Activated CD4-positive, alpha-beta memory T cell treated with anti-CD3 and anti-CD28 coated beads, Interleukin-2, amount 10 ng/mL, durations not matched to agents 7 days and 5 days (primary cell): ENCODE measurements at regions not wholly inside any gene's neighbourhood (a gene's known extent, or its start where the extent isn't known, plus 50 kb on each side); places are given as distances from the start of the nearest gene placed in this dataset.

ENCODE experiments used
- CTCF ChIA-PET: fragments of 350-600 bp; sonication (Branson Sonifier 250); formaldehyde crosslinking; loops from one replicate; lab custom pipeline; 2021; ENCODE audit warnings: antibody characterized with exemption, inconsistent platforms; lab: Charles Lee
- POLR2A ChIA-PET: fragments of 350-600 bp; sonication (Branson Sonifier 250); formaldehyde crosslinking; loops from one replicate; lab custom pipeline; 2021; ENCODE audit warnings: antibody characterized with exemption; lab: Charles Lee
- DNase-seq: peaks from one replicate; pipeline ENCODE4 v3.0.0-alpha.2; 2020
- H3K27ac Mint-ChIP-seq: one replicate; pipeline ENCODE4 v1.8.0; 2021; ENCODE audit warnings: mild to moderate bottlenecking, mixed read lengths
- H3K27me3 Mint-ChIP-seq: one replicate; pipeline ENCODE4 v1.8.0; 2021; ENCODE audit warnings: mixed read lengths
- H3K36me3 Mint-ChIP-seq: one replicate; pipeline ENCODE4 v1.8.0; 2021; ENCODE audit warnings: low read depth, mixed read lengths
- H3K4me1 Mint-ChIP-seq: one replicate; pipeline ENCODE4 v1.8.0; 2021; ENCODE audit warnings: mixed read lengths
- H3K4me3 Mint-ChIP-seq: one replicate; pipeline ENCODE4 v1.8.0; 2021; ENCODE audit warnings: mild to moderate bottlenecking, mixed read lengths
- H3K9me3 Mint-ChIP-seq: one replicate; pipeline ENCODE4 v1.8.0; 2021; ENCODE audit warnings: mixed read lengths

DNA sequence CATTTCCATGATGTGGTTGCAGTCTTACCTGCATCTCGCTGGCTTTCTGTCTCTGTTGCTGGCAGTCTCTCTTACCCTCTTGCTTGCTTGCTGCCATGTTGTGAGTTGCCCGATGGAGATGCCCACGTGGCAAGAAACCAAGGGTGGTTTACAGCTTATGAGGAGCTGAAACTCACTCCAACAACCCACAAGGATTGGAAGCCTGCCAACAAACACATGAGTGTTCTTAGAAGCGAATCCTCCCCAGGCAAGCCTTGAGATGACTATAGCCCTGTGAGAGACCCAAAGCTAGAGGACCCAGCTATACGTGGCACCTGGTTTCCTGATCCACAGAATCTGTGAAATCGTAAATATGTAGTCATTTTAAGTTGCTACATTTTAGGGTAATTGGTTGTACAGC lies 490.9 kb upstream of the ADAMTS9 start:
- ChIA-PET POLR2A (no interaction called here), CTCF (no interaction called here)
- Mint-ChIP-seq H3K4me3 (no peak overlapping the region), H3K36me3 (no peaks in the 10 kb centered on the region), H3K27me3 (no peaks in the 10 kb centered on the region), H3K27ac (no peak overlapping the region), H3K4me1 (no peaks in the 10 kb centered on the region), H3K9me3 (no peaks in the 10 kb centered on the region)
- DNase-seq = no peak

- Mint-ChIP-seq H3K4me1 (no peaks in the 10 kb centered on the region), H3K9me3 (no peaks in the 10 kb centered on the region), H3K4me3 (no peak overlapping the region), H3K27ac (no peak overlapping the region), H3K27me3 (no peaks in the 10 kb centered on the region), H3K36me3 (no peaks in the 10 kb centered on the region)
- ChIA-PET CTCF (no interaction called here), POLR2A (no interaction called here)
- no peak for DNase-seq
Measured at GRCh38 chr3:65177960-65178376, 490.2 kb upstream of the ADAMTS9 start.

DNA sequence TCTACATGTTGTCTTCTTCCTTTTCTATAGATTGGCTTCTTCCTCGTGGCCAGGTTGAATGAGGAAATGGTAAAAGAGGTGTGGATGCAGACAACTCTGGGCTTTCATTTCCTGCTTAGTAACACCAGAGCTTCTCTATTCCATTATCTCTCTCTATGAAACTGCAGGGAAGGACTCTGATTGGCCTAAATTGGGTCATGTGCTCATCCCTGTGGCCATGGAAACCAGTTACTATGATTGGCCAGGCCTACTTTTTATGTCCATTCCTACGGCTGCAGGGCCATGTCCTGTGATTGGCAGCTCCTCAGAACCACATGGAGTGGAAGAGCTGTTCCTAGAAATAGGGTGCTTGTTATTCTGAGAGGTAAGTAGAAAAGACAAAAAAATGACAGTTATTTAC lies 486.9 kb upstream of the ADAMTS9 start:
- DNase-seq = no peak
- Mint-ChIP-seq H3K36me3 (no peaks in the 10 kb centered on the region), H3K27ac (no peak overlapping the region), H3K27me3 (no peaks in the 10 kb centered on the region), H3K4me1 (no peaks in the 10 kb centered on the region), H3K4me3 (no peak overlapping the region), H3K9me3 (no peaks in the 10 kb centered on the region)
- ChIA-PET POLR2A (no interaction called here), CTCF (no interaction called here)

DNA sequence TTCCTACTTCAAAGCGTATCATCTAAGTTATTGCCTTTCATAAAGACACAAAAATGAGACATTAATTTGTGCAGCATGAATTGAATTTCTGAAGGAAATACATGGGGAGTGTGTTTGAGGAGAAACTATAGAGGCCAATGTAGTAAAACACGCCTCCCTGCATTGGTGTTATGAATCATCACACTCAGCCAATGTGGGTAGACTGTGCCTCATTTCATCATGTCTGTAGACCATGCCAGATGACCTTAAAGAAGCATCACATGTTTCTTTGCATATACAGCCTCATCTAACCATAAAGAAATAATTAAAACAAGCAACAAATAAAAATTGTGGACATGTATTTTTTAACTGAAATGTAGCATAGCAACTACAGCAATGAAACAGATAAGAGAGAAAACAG lies 486.0 kb upstream of the ADAMTS9 start:
- no peak for DNase-seq
- ChIA-PET CTCF (no interaction called here), POLR2A (no interaction called here)
- H3K36me3 Mint-ChIP-seq = no peaks in the 10 kb centered on the region
- H3K27ac Mint-ChIP-seq = no peak overlapping the region
- H3K9me3 Mint-ChIP-seq = no peaks in the 10 kb centered on the region
- no peak overlapping the region for H3K4me3 Mint-ChIP-seq
- no peaks in the 10 kb centered on the region for H3K4me1 Mint-ChIP-seq
- H3K27me3 Mint-ChIP-seq = no peaks in the 10 kb centered on the region

DNA sequence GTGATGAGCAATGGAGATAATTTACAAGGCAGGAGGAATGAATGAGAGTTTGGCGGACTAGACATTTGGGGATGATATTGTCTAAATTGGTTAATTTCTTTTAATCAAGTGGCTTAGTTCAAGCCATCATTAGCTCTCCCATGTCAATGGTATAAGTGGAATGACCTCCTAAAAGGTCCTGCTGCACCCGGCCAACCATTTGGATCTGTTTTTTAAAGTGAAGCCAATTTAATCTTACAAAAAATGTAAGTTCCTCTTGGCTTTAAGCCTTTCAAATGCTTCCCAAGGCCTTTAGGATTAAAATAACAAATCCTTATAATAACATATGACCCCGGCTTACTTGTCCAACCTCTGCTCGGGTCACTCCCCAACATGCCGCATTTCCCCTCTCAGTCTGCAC lies 484.4 kb upstream of the ADAMTS9 start:
- ChIA-PET CTCF (no interaction called here), POLR2A (no interaction called here)
- DNase-seq = no peak
- no peak overlapping the region for H3K4me3 Mint-ChIP-seq
- H3K36me3 Mint-ChIP-seq = no peaks in the 10 kb centered on the region
- no peak overlapping the region for H3K27ac Mint-ChIP-seq
- no peaks in the 10 kb centered on the region for H3K27me3 Mint-ChIP-seq
- peaks cover 3% of the 10 kb centered on the region for H3K9me3 Mint-ChIP-seq
- H3K4me1 Mint-ChIP-seq = no peaks in the 10 kb centered on the region

DNA sequence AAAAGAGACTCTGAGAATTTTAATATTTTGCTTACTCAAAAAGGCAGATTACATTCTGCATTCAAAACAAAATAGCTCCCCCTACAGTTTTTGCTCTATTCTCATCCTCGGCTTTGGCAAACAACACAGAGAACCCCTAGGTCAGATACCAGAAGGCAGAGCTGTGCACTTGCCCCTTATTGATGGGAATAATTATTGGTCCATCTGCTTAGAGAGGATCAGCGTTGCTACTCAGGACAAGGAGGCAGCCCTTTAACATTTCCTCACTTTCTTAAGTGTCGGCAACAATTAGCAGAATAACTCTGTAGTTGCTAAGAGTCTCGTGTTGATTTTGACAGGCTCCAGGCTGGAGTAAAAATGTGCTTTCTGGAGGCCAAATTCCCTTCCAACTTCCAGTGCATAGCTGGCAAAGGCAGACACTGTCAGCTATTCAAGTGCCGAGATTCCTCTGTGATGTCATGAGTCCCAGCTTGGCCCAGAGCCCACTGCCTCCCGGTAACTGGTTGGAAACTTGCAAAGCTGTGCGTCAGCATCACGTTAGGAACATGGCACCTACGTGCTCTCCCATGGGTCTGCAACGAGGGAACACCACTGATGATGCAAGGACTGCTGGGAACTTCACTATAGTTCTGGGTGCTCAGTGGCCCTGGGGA lies 482.7 kb upstream of the ADAMTS9 start:
- CTCF ChIA-PET = no interaction called here
- H3K27ac Mint-ChIP-seq = no peak overlapping the region
- no peaks in the 10 kb centered on the region for H3K4me1 Mint-ChIP-seq
- no peaks in the 10 kb centered on the region for H3K27me3 Mint-ChIP-seq
- POLR2A ChIA-PET = no interaction called here
- H3K4me3 Mint-ChIP-seq = no peak overlapping the region
- H3K9me3 Mint-ChIP-seq = peaks cover 3% of the 10 kb centered on the region
- DNase-seq = no peak
- no peaks in the 10 kb centered on the region for H3K36me3 Mint-ChIP-seq

DNA sequence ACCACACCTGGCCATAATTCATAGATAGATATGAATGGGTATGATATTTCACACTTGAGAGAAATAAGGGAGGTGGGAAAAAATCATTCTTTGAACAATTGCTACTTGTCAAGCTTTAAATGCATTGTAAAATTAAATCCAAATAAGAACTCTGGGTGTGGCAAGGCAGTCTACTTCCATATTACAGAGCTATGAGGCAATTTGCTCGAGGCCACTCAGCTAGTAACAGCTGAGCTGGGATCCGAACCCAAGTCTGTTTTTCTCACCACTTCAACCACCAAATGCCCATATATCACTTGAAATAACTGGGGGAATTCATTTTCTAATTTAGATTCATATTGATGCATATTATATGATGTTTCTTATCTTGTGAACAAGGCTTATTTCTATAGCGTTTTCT lies 482.2 kb upstream of the ADAMTS9 start:
- Mint-ChIP-seq H3K36me3 (no peaks in the 10 kb centered on the region), H3K4me3 (no peak overlapping the region), H3K9me3 (peaks cover 3% of the 10 kb centered on the region), H3K27me3 (no peaks in the 10 kb centered on the region), H3K27ac (no peak overlapping the region), H3K4me1 (no peaks in the 10 kb centered on the region)
- ChIA-PET POLR2A (no interaction called here), CTCF (no interaction called here)
- DNase-seq = no peak

- Mint-ChIP-seq H3K27ac (no peak overlapping the region), H3K4me1 (no peaks in the 10 kb centered on the region), H3K9me3 (peaks cover 3% of the 10 kb centered on the region), H3K4me3 (no peak overlapping the region), H3K27me3 (no peaks in the 10 kb centered on the region), H3K36me3 (no peaks in the 10 kb centered on the region)
- POLR2A ChIA-PET = no interaction called here
- DNase-seq = no peak
- CTCF ChIA-PET = no interaction called here
Measured at GRCh38 chr3:65168547-65168946, 480.7 kb upstream of the ADAMTS9 start.

GRCh38 chr3:65166531-65166930 lies 478.7 kb upstream of the ADAMTS9 start:
- Mint-ChIP-seq H3K27me3 (no peaks in the 10 kb centered on the region), H3K4me1 (no peaks in the 10 kb centered on the region), H3K9me3 (peaks cover 3% of the 10 kb centered on the region), H3K27ac (no peak overlapping the region), H3K4me3 (no peak overlapping the region), H3K36me3 (no peaks in the 10 kb centered on the region)
- ChIA-PET CTCF (no interaction called here), POLR2A (no interaction called here)
- no peak for DNase-seq

DNA sequence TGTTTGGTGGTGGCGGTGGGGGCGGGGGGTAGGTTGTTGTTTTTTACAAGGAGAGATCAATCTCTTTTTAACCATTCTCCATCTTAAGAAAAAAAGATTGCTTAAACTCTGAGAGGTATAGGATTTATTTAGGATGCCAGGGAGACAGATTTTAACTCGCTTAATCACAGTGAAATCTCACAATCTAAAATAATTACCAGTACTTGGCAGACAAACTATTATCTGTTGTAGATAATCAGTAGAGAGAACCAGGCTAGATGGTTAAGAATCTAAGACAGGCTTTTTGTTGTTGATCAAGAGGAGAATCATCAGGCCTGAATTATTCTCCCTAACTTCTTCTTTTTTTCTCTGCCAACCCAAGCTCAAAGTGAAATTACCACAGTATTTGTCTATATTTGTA lies 470.2 kb upstream of the ADAMTS9 start:
- Mint-ChIP-seq H3K36me3 (no peaks in the 10 kb centered on the region), H3K4me3 (no peak overlapping the region), H3K9me3 (peaks cover 3% of the 10 kb centered on the region), H3K27me3 (no peaks in the 10 kb centered on the region), H3K27ac (no peak overlapping the region), H3K4me1 (no peaks in the 10 kb centered on the region)
- CTCF ChIA-PET = no interaction called here
- POLR2A ChIA-PET = no interaction called here
- DNase-seq = no peak

- Mint-ChIP-seq H3K27me3 (no peaks in the 10 kb centered on the region), H3K27ac (no peak overlapping the region), H3K36me3 (no peaks in the 10 kb centered on the region), H3K4me1 (no peaks in the 10 kb centered on the region), H3K9me3 (peaks cover 8% of the 10 kb centered on the region), H3K4me3 (no peak overlapping the region)
- DNase-seq = no peak
- ChIA-PET POLR2A (no interaction called here), CTCF (no interaction called here)
Measured at GRCh38 chr3:65153850-65154512, 466.2 kb upstream of the ADAMTS9 start.

- Mint-ChIP-seq H3K27me3 (no peaks in the 10 kb centered on the region), H3K36me3 (no peaks in the 10 kb centered on the region), H3K9me3 (peaks cover 8% of the 10 kb centered on the region), H3K4me3 (no peak overlapping the region), H3K4me1 (no peaks in the 10 kb centered on the region), H3K27ac (no peak overlapping the region)
- CTCF ChIA-PET = no interaction called here
- no peak for DNase-seq
- POLR2A ChIA-PET = no interaction called here
Measured at GRCh38 chr3:65151666-65152065, 463.9 kb upstream of the ADAMTS9 start.

DNA sequence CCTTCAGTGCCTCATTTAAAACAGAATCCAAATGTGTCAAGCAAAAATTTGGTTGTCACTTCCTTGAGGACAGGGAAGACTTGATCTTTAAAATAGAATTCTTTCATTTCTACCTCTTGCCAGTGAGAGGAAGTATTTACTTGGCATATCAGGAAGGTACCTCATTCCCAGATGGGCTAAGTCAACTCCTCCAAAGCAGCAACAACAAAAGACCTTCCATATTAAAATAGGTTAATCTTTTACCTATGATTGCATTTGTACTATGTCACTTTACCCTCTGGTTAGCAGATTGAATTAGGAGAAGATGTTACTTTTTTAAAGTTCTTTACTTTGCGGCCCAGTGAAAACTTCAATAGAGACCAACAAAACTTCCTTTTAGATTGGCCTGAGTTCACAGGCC lies 462.1 kb upstream of the ADAMTS9 start:
- H3K4me3 Mint-ChIP-seq = no peak overlapping the region
- POLR2A ChIA-PET = no interaction called here
- DNase-seq = no peak
- no peak overlapping the region for H3K27ac Mint-ChIP-seq
- H3K27me3 Mint-ChIP-seq = no peaks in the 10 kb centered on the region
- CTCF ChIA-PET = no interaction called here
- H3K4me1 Mint-ChIP-seq = no peaks in the 10 kb centered on the region
- peaks cover 5% of the 10 kb centered on the region for H3K9me3 Mint-ChIP-seq
- no peaks in the 10 kb centered on the region for H3K36me3 Mint-ChIP-seq

- ChIA-PET POLR2A (no interaction called here), CTCF (no interaction called here)
- H3K4me3 Mint-ChIP-seq = no peak overlapping the region
- H3K36me3 Mint-ChIP-seq = no peaks in the 10 kb centered on the region
- no peak overlapping the region for H3K27ac Mint-ChIP-seq
- no peaks in the 10 kb centered on the region for H3K27me3 Mint-ChIP-seq
- no peak for DNase-seq
- peaks cover 5% of the 10 kb centered on the region for H3K9me3 Mint-ChIP-seq
- H3K4me1 Mint-ChIP-seq = no peaks in the 10 kb centered on the region
Measured at GRCh38 chr3:65148687-65149086, 460.9 kb upstream of the ADAMTS9 start.
